Loucy (cell line): ENCODE measurements at regions not wholly inside any gene's neighbourhood (a gene's known extent, or its start where the extent isn't known, plus 50 kb on each side); places are given as distances from the start of the nearest gene placed in this dataset.

Experiments used
- H2AFZ ChIP-seq: fragments of 200-600 bp; sonication (generic); 2 replicates; pipeline ENCODE4 v1.6.0; 2016; ENCODE audit warnings: antibody characterized with exemption, mild to moderate bottlenecking, low read length, moderate library complexity
- H3F3A ChIP-seq: fragments of 200-600 bp; 2 replicates; pipeline ENCODE4 v1.6.0; 2016; ENCODE audit warnings: antibody characterized with exemption, low read depth, mild to moderate bottlenecking
- H3K27me3 ChIP-seq: fragments of 200-600 bp; sonication (generic); 2 replicates; pipeline ENCODE4 v1.6.1; 2014; ENCODE audit warnings: low read length, mild to moderate bottlenecking; ENCODE audit not compliant: insufficient read depth, poor library complexity, severe bottlenecking
- H3K36me3 ChIP-seq: fragments of 200-600 bp; sonication (generic); 2 replicates; pipeline ENCODE4 v1.6.1; 2016; ENCODE audit warnings: low read length; ENCODE audit not compliant: insufficient read depth
- H3K4me1 ChIP-seq: fragments of 200-600 bp; sonication (generic); 2 replicates; pipeline ENCODE4 v1.5.1; 2014; ENCODE audit warnings: low read length, mild to moderate bottlenecking; ENCODE audit not compliant: insufficient read depth, poor library complexity, severe bottlenecking
- H3K4me2 ChIP-seq: fragments of 200-600 bp; sonication (generic); 2 replicates; pipeline ENCODE4 v1.6.0; 2014; ENCODE audit warnings: antibody characterized with exemption, low read length, low read depth, mild to moderate bottlenecking; ENCODE audit not compliant: poor library complexity, severe bottlenecking
- H3K4me3 ChIP-seq: fragments of 200-600 bp; sonication (generic); 2 replicates; pipeline ENCODE4 v1.5.1; 2014; ENCODE audit warnings: low read length, mild to moderate bottlenecking, mixed read lengths; ENCODE audit not compliant: poor library complexity, severe bottlenecking
- H3K79me2 ChIP-seq: fragments of 200-600 bp; sonication (generic); 2 replicates; pipeline ENCODE4 v1.6.1; 2014; ENCODE audit warnings: low read length; ENCODE audit not compliant: insufficient read depth
- H3K9ac ChIP-seq: fragments of 200-600 bp; sonication (generic); 2 replicates; pipeline ENCODE4 v1.6.0; 2014; ENCODE audit warnings: mild to moderate bottlenecking, low read depth, low read length, moderate library complexity; ENCODE audit not compliant: poor library complexity, severe bottlenecking
- H3K9me2 ChIP-seq: fragments of 200-600 bp; sonication (generic); replicated peaks from 2 replicates; pipeline ENCODE4 v1.6.1; 2016; ENCODE audit warnings: low read depth, low read length, mixed read lengths
- H3K9me3 ChIP-seq: fragments of 200-600 bp; sonication (generic); 2 replicates; pipeline ENCODE4 v1.6.1; 2014; ENCODE audit warnings: mild to moderate bottlenecking, antibody characterized with exemption, low read length, low read depth; ENCODE audit not compliant: insufficient read depth
- H4K20me1 ChIP-seq: fragments of 200-600 bp; sonication (generic); 2 replicates; pipeline ENCODE4 v1.6.0; 2014; ENCODE audit warnings: antibody characterized with exemption, low read length, mild to moderate bottlenecking; ENCODE audit not compliant: insufficient read depth, poor library complexity, severe bottlenecking
- EZH2phosphoT487 ChIP-seq: fragments of 200-600 bp; IDR thresholded peaks from 2 replicates; pipeline ENCODE4 v1.6.1; 2018; ENCODE audit warnings: antibody characterized with exemption, mild to moderate bottlenecking, moderate library complexity, borderline replicate concordance
- TF ChIP-seq, protein P1 (sequence below): fragments of 200-600 bp; sonication (generic); conservative IDR thresholded peaks from 2 replicates; pipeline ENCODE4 v1.5.1; 2014; ENCODE audit warnings: mild to moderate bottlenecking, antibody characterized with exemption, low read length

DNA sequence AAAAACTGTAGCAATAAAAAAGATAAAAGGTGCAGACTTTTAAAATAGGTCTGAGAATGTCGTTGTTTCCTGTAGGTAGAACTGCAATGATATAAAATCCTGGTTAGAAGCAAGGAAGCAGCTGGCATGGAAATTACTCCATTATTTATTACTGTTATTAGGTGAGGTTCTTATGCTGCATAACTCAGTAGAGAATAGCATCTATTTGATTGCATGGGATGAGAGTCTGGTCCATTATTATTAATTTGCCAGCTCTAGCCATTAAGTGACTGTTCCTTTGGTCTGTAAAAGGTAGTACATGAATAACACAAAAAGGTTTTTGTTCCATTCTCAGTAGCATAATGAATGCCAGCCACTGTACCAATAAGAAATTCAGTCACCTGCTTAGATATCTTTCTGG is 358.6 kb downstream of the RBM43 start:
- Histone ChIP-seq H3K9me2 (no peaks in the 10 kb centered on the region), H3K79me2 (no peaks in the 10 kb centered on the region), H3K36me3 (no peaks in the 10 kb centered on the region), H3K9ac (no peak overlapping the region), H3K4me3 (no peak overlapping the region), H4K20me1 (no peaks in the 10 kb centered on the region), H3K27me3 (no peaks in the 10 kb centered on the region), H3K4me1 (peaks cover 16% of the 10 kb centered on the region), H3F3A (no peaks in the 10 kb centered on the region), H3K9me3 (peaks cover 5% of the 10 kb centered on the region; the same call in 1 of the 2 replicates), H3K4me2 (peak overlapping the region; percentile 15), H2AFZ (no peak overlapping the region)
- no peak for TF ChIP-seq EZH2phosphoT487
- TF ChIP-seq, protein P1, sequence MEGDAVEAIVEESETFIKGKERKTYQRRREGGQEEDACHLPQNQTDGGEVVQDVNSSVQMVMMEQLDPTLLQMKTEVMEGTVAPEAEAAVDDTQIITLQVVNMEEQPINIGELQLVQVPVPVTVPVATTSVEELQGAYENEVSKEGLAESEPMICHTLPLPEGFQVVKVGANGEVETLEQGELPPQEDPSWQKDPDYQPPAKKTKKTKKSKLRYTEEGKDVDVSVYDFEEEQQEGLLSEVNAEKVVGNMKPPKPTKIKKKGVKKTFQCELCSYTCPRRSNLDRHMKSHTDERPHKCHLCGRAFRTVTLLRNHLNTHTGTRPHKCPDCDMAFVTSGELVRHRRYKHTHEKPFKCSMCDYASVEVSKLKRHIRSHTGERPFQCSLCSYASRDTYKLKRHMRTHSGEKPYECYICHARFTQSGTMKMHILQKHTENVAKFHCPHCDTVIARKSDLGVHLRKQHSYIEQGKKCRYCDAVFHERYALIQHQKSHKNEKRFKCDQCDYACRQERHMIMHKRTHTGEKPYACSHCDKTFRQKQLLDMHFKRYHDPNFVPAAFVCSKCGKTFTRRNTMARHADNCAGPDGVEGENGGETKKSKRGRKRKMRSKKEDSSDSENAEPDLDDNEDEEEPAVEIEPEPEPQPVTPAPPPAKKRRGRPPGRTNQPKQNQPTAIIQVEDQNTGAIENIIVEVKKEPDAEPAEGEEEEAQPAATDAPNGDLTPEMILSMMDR = no peak

DNA sequence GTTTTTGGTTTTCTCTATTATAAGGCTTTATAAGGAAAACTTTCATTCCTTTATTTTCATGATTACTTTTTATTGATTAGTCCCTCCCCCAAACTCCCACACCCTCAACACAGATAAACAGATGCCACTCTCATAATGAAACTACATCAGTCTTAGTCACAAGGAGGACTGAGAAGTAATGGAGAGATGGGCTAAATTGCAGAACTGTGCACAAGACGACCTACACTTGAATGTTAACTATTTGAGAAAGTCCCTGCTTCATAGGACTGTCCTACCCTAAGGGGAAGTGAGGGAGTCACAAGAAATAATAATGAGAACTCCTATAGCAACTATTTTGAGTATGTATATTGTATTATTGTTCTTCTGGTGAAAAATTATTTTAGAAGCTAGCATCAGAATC is 360.8 kb downstream of the RBM43 start:
- H3K36me3 ChIP-seq = no peaks in the 10 kb centered on the region
- peaks cover 16% of the 10 kb centered on the region for H3K4me1 ChIP-seq
- H3F3A ChIP-seq = no peaks in the 10 kb centered on the region
- H4K20me1 ChIP-seq = no peaks in the 10 kb centered on the region
- H3K27me3 ChIP-seq = no peaks in the 10 kb centered on the region
- H3K4me3 ChIP-seq = no peak overlapping the region
- no peaks in the 10 kb centered on the region for H3K9me2 ChIP-seq
- H3K79me2 ChIP-seq = no peaks in the 10 kb centered on the region
- peaks cover 5% of the 10 kb centered on the region; the same call in 1 of the 2 replicates for H3K9me3 ChIP-seq
- H3K4me2 ChIP-seq = no peak overlapping the region
- no peak overlapping the region for H3K9ac ChIP-seq
- no peak overlapping the region for H2AFZ ChIP-seq
- TF ChIP-seq, protein P1 = no peak
- TF ChIP-seq EZH2phosphoT487 = no peak

DNA sequence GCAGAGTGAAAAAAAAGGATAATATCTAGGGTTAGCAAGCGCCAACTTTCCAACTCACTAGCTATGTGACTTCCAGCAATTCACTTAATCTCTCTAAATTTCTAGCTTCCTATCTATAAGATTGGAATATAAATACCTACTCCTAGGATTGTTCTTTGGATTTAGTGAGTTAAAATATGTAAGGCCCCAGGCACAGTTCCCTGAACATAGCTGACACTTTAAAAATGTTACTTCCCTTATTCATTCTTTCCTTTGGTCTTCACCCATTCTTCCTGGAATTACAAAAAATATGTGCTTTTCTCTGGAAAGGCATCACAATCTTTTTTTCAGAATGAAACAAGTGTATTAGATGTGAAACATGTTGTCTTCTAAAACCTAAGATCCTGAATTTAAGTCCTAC is 365.7 kb downstream of the RBM43 start:
- Histone ChIP-seq H3K9ac (no peak overlapping the region), H3K36me3 (no peaks in the 10 kb centered on the region), H3K9me2 (no peaks in the 10 kb centered on the region), H3K79me2 (no peaks in the 10 kb centered on the region), H3K9me3 (no peaks in the 10 kb centered on the region; the same call in 1 of the 2 replicates), H4K20me1 (no peaks in the 10 kb centered on the region), H3K4me3 (no peak overlapping the region), H3K4me1 (no peaks in the 10 kb centered on the region), H3K4me2 (no peak overlapping the region), H2AFZ (no peak overlapping the region), H3F3A (no peaks in the 10 kb centered on the region), H3K27me3 (no peaks in the 10 kb centered on the region)
- no peak for TF ChIP-seq EZH2phosphoT487
- TF ChIP-seq, protein P1 = no peak
